Trophoblast cell (in vitro differentiated cells and primary cell): ENCODE measurements at regions not wholly inside any gene's neighbourhood (a gene's known extent, or its start where the extent isn't known, plus 50 kb on each side); places are given as distances from the start of the nearest gene placed in this dataset.
"Not testable (repeated sequence)": the region's sequence is repeated elsewhere in the genome, so short reads cannot be mapped to it uniquely, and the experiment has no call there.

Experiments used
- DNase-seq, 2 donors: peaks; one replicate each; pipeline ENCODE4 v3.0.0-alpha.2; 2016
- H2AFZ ChIP-seq: 2 replicates; pipeline ENCODE4 v1.6.1; 2013; ENCODE audit warnings: low read length, moderate library complexity, mild to moderate bottlenecking; ENCODE audit not compliant: insufficient read depth, poor library complexity
- H2AK5ac ChIP-seq: 2 replicates; pipeline ENCODE4 v1.6.1; 2013; ENCODE audit warnings: mild to moderate bottlenecking, low read length
- H2BK120ac ChIP-seq: 2 replicates; pipeline ENCODE4 v1.6.1; 2013; ENCODE audit warnings: low read length, mild to moderate bottlenecking, moderate library complexity; ENCODE audit not compliant: insufficient read depth, poor library complexity
- H2BK12ac ChIP-seq: 2 replicates; pipeline ENCODE4 v1.6.1; 2013; ENCODE audit warnings: mild to moderate bottlenecking, low read length, moderate library complexity
- H2BK5ac ChIP-seq: 2 replicates; pipeline ENCODE4 v1.6.1; 2013; ENCODE audit warnings: low read length, low read depth, moderate library complexity, mild to moderate bottlenecking; ENCODE audit not compliant: poor library complexity
- H3K14ac ChIP-seq: 2 replicates; pipeline ENCODE4 v1.6.1; 2013; ENCODE audit warnings: mild to moderate bottlenecking, low read length
- H3K18ac ChIP-seq: 2 replicates; pipeline ENCODE4 v1.6.1; 2013; ENCODE audit warnings: mild to moderate bottlenecking, low read length
- H3K23ac ChIP-seq: 2 replicates; pipeline ENCODE4 v1.6.1; 2013; ENCODE audit warnings: low read length
- H3K27ac ChIP-seq: 2 replicates; pipeline ENCODE4 v1.5.1; 2013; ENCODE audit warnings: low read depth, mild to moderate bottlenecking, inconsistent platforms, low read length, moderate library complexity
- H3K27me3 ChIP-seq: 2 replicates; pipeline ENCODE4 v1.6.1; 2013; ENCODE audit warnings: inconsistent platforms, mild to moderate bottlenecking, low read length, moderate library complexity; ENCODE audit not compliant: insufficient read depth
- H3K36me3 ChIP-seq, 2 experiments: 1 replicate in 1 of 2; 2 replicates in 1 of 2; pipeline ENCODE4 v1.6.1; 2013; ENCODE audit warnings: low read length in 2 of 2, mild to moderate bottlenecking in 2 of 2, moderate library complexity in 1 of 2; ENCODE audit not compliant: insufficient read depth in 2 of 2, control insufficient read depth in 1 of 2
- H3K4ac ChIP-seq: 2 replicates; pipeline ENCODE4 v1.6.1; 2013; ENCODE audit warnings: low read depth, mild to moderate bottlenecking, low read length, moderate library complexity
- H3K4me1 ChIP-seq, 2 experiments: 1 replicate in 1 of 2; 2 replicates in 1 of 2; pipeline ENCODE4 v1.6.1; 2013; ENCODE audit warnings: low read length in 2 of 2, mild to moderate bottlenecking in 2 of 2, moderate library complexity in 1 of 2; ENCODE audit not compliant: insufficient read depth in 2 of 2, control insufficient read depth in 1 of 2
- H3K4me2 ChIP-seq: 2 replicates; pipeline ENCODE4 v1.6.1; 2013; ENCODE audit warnings: inconsistent platforms, mild to moderate bottlenecking, low read length, moderate library complexity
- H3K4me3 ChIP-seq: 2 replicates; pipeline ENCODE4 v1.5.1; 2013; ENCODE audit warnings: mild to moderate bottlenecking, low read depth, low read length, inconsistent platforms
- H3K79me1 ChIP-seq: one replicate; pipeline ENCODE4 v1.6.1; 2013; ENCODE audit warnings: low read length
- H3K79me2 ChIP-seq: 2 replicates; pipeline ENCODE4 v1.6.1; 2013; ENCODE audit warnings: low read length, mild to moderate bottlenecking; ENCODE audit not compliant: control insufficient read depth, insufficient read depth, poor library complexity
- H3K9ac ChIP-seq: 2 replicates; pipeline ENCODE4 v1.6.1; 2013; ENCODE audit warnings: mild to moderate bottlenecking, low read length
- H3K9me3 ChIP-seq: 2 replicates; pipeline ENCODE4 v1.6.1; 2013; ENCODE audit warnings: low read depth, mild to moderate bottlenecking, control low read depth, inconsistent platforms, low read length; ENCODE audit not compliant: insufficient read depth
- H4K12ac ChIP-seq: 2 replicates; pipeline ENCODE4 v1.6.1; 2013; ENCODE audit warnings: low read depth, mild to moderate bottlenecking, low read length, moderate library complexity
- H4K8ac ChIP-seq: 2 replicates; pipeline ENCODE4 v1.6.1; 2013; ENCODE audit warnings: low read depth, mild to moderate bottlenecking, low read length, moderate library complexity
- H4K91ac ChIP-seq: one replicate; pipeline ENCODE4 v1.6.1; 2013; ENCODE audit warnings: low read depth, mild to moderate bottlenecking, low read length, moderate library complexity
- WGBS: extraction: QIAGEN DNeasy Blood & Tissue Kit; methylation state at CpG from one replicate; pipeline ENCODE4 v1.1.7; 2013; ENCODE audit warnings: missing lambda C conversion rate; ENCODE audit not compliant: insufficient read length, insufficient coverage; ENCODE audit errors: extremely low coverage; 5-methylcytosine and 5-hydroxymethylcytosine counted together

- Histone ChIP-seq H3K9ac (no peak overlapping the region), H2BK5ac (no peak overlapping the region), H3K23ac (no peak overlapping the region), H3K4me3 (no peak overlapping the region), H3K27ac (no peak overlapping the region), H3K4ac (no peak overlapping the region), H2AFZ (no peak overlapping the region), H4K8ac (no peak overlapping the region), H4K91ac (no peak overlapping the region), H2BK12ac (no peak overlapping the region), H3K79me1 (no peaks in the 10 kb centered on the region), H2AK5ac (no peak overlapping the region), H3K14ac (no peak overlapping the region), H4K12ac (no peak overlapping the region), H3K18ac (no peak overlapping the region), H3K9me3 (no peaks in the 10 kb centered on the region), H3K36me3 (no peaks in the 10 kb centered on the region), H3K79me2 (no peaks in the 10 kb centered on the region), H2BK120ac (no peak overlapping the region), H3K4me2 (no peak overlapping the region), H3K4me1 (no peaks in the 10 kb centered on the region), H3K27me3 (no peaks in the 10 kb centered on the region)
- no CpG with 5 or more reads among the region's 3 CpGs for WGBS
- DNase-seq: no peak
These were observed 660.4 kb upstream of the TMEM132C start for GRCh38 chr12:127606476-127607015.

DNA sequence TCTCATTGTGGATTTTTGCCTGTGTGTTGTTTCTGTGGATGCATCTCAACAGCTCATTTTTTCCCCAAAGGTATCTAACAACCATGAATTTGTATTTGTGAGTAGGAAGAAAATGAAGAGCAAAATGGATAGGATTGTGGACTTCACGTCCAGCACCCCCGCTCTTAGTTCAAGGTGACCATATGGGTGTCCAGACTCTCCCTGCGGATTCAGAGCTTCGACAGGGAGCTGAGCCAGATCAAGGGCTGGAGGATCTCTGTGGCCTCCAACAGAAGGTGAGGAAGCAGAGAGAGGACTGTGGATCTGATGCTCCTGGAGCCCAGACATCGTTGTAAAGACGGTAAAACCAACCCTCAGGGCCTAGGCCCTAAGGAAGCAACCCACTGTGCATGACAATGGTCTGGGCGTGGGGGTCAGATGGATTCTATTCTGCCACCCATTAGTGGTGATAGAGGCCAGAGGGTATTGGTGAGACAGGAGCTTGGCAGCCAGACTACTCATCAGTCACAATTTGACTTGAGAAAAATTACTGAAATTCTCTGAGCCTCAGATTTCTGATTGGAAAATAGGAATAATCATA, 659.7 kb upstream of the TMEM132C start:
- no peak overlapping the region for H4K8ac ChIP-seq
- DNase-seq: no peak
- H3K4me3 ChIP-seq: no peak overlapping the region
- no peaks in the 10 kb centered on the region for H3K79me1 ChIP-seq
- no peak overlapping the region for H4K12ac ChIP-seq
- H3K27ac ChIP-seq: no peak overlapping the region
- H3K9ac ChIP-seq: no peak overlapping the region
- H3K18ac ChIP-seq: no peak overlapping the region
- H3K4ac ChIP-seq: no peak overlapping the region
- no peak overlapping the region for H2BK12ac ChIP-seq
- no peak overlapping the region for H2BK5ac ChIP-seq
- H3K27me3 ChIP-seq: no peaks in the 10 kb centered on the region
- no CpG with 5 or more reads among the region's 7 CpGs for WGBS
- H3K79me2 ChIP-seq: no peaks in the 10 kb centered on the region
- H3K23ac ChIP-seq: no peak overlapping the region
- H3K4me2 ChIP-seq: no peak overlapping the region
- H3K9me3 ChIP-seq: no peaks in the 10 kb centered on the region
- no peak overlapping the region for H2AFZ ChIP-seq
- no peak overlapping the region for H2AK5ac ChIP-seq
- no peaks in the 10 kb centered on the region for H3K36me3 ChIP-seq
- H3K14ac ChIP-seq: no peak overlapping the region
- no peak overlapping the region for H4K91ac ChIP-seq
- H2BK120ac ChIP-seq: no peak overlapping the region
- H3K4me1 ChIP-seq: no peaks in the 10 kb centered on the region

DNA sequence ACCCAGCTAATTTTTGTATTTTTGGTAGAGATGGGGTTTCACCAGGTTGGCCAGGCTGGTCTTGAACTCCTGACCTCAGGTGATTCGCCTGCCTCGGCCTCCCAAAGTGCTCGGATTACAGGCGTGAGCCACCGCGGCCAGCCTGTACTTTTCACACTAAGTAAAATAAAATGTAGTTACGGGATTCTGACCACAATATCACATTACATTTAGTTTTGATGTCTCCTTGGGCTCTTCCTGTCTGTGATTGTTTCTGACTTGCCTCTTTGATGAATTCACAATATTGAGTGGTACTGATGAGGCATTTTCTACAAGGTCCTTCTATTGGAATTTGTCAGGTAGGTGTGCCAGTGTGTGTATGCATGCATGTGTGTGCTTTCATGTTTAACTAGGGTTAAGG, 658.6 kb upstream of the TMEM132C start:
- H4K91ac ChIP-seq, H3K79me1 ChIP-seq, H3K36me3 ChIP-seq, H3K18ac ChIP-seq, DNase-seq, H2AFZ ChIP-seq, H3K27ac ChIP-seq, H3K27me3 ChIP-seq, H3K4me2 ChIP-seq, H2BK12ac ChIP-seq, H3K79me2 ChIP-seq, H3K4me3 ChIP-seq, H2BK120ac ChIP-seq, H3K9ac ChIP-seq, H4K12ac ChIP-seq, H2AK5ac ChIP-seq, H3K4ac ChIP-seq, H3K4me1 ChIP-seq, H4K8ac ChIP-seq, H2BK5ac ChIP-seq, H3K14ac ChIP-seq, H3K9me3 ChIP-seq, H3K23ac ChIP-seq: not testable (repeated sequence)
- WGBS: no CpG with 5 or more reads among the region's 7 CpGs

DNA sequence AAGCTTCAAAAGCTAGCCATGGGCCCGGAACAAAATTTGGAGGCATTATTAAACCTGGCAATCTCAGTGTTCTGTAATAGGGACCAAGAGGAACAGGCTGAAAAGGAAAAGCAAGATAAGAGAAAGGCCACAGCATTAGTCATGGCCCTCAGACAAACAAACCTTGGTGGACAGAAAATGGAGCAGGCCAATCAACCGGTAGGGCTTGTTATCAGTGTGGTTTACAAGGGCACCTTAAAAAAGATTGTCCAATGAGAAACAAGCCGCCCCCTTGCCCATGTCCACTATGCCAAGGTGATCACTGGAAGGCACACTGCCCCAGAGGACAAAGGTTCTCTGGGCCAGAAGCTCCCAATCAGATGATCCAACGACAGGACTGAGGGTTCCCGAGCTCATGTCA, 653.9 kb upstream of the TMEM132C start:
- Histone ChIP-seq H3K4me3 (no peak overlapping the region), H3K4ac (no peak overlapping the region), H2BK5ac (no peak overlapping the region), H3K36me3 (no peaks in the 10 kb centered on the region), H4K8ac (no peak overlapping the region), H4K12ac (no peak overlapping the region), H3K27me3 (no peaks in the 10 kb centered on the region), H3K14ac (no peak overlapping the region), H3K18ac (no peak overlapping the region), H3K4me1 (peaks cover 0 to 2% of the 10 kb centered on the region in 2 experiments), H3K79me1 (no peaks in the 10 kb centered on the region), H3K9me3 (no peaks in the 10 kb centered on the region), H3K4me2 (no peak overlapping the region), H2AK5ac (no peak overlapping the region), H3K79me2 (no peaks in the 10 kb centered on the region), H2AFZ (no peak overlapping the region), H3K23ac (no peak overlapping the region), H2BK120ac (no peak overlapping the region), H3K9ac (no peak overlapping the region), H2BK12ac (no peak overlapping the region), H3K27ac (no peak overlapping the region), H4K91ac (no peak overlapping the region)
- DNase-seq: no peak
- WGBS: no CpG with 5 or more reads among the region's 5 CpGs
